ENCODE measurements at regions not wholly inside any gene's neighbourhood (a gene's known extent, or its start where the extent isn't known, plus 50 kb on each side); places are given as distances from the start of the nearest gene placed in this dataset.
"Not testable (repeated sequence)": the region's sequence is repeated elsewhere in the genome, so short reads cannot be mapped to it uniquely, and the experiment has no call there.

- no peak for DNase-seq
These were observed 1319.5 kb downstream of the BRINP3 start for GRCh38 chr1:189158155-189158554.

DNA sequence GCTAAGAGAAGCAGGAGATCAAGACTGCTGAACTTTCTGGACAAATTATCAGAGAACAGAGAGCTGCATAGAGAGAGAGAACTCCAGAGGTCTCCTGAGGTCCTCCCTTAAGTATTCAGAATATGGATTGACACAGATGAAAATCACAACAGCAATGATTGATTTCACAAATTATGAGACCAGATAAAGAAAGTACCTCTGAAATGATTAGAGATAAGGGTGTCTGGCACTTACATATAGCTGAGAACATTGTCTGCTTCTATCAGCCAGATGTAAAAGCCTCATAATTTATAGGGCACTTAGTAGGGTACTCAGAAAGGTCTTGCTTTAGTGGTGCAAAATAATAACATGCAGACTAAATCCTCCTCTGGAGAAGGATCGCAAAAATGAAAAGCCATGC, 1301.8 kb downstream of the BRINP3 start:
- DNase-seq, result no peak

DNA sequence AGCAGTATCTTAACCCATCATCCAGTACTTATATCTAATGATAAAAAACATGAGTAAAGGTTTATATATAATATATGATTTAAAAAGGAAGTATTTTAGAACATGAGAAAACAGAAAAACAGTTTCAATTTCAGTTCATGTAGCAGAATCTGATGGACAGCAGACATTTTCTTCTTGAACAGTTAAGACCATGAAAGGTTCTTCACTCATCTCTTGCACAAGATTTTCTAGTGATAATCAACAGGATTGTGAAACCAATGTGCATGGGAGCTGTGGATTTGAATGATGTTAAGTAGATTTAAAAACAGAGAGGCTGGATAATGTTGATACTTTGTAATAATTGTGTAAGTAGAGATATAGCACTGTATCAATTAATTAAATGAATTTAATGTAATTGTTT, 1297.6 kb downstream of the BRINP3 start:
- no peak for DNase-seq

GRCh38 chr1:189185097-189185496, 1292.6 kb downstream of the BRINP3 start:
- no peak for DNase-seq

- DNase-seq, result no peak
These were observed 1284.7 kb downstream of the BRINP3 start for GRCh38 chr1:189192741-189193520.

- DNase-seq, result no peak
These were observed 1271.8 kb downstream of the BRINP3 start for GRCh38 chr1:189205863-189206262.

- no peak for DNase-seq
These were observed 1271.0 kb downstream of the BRINP3 start for GRCh38 chr1:189206617-189207016.

DNA sequence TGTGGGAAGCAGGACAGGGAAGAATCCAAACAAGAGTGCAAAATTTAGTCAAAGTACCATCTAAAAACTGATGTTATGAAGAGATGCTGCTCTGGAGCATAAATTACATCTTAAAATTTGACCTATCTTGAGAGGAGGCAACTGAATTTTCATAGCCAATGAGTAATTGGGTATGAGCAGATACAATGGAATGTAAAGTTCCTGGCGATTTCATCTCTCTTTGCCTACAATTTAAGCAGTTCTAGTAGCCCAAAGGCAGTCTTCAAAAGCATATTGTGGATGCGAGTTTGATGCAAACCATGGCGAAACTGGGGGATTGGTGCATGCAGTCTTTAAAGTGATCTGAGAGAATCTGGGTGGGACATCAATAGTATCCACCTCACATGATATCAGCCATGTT, 1265.9 kb downstream of the BRINP3 start:
- no peak for DNase-seq

DNA sequence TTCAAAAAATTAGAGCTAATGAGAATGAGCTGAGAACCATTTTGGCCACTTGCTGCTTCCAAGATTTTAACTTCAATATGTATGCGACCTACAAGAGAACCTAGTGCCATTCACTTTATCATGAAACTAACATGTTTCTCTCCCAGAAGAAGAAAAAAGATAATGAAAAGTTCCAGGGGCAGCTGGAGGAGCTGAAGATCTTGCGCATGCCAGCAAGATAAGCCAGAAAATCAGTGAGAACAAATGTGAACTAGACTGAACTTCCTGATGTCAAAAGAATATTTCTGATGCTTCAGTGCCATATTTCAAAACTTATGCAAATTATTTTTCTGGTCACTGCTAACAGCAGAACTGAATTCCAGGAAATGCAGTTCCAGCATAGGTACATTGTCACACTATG, 1265.1 kb downstream of the BRINP3 start:
- no peak for DNase-seq

GRCh38 chr1:189216886-189217285, 1260.8 kb downstream of the BRINP3 start:
- no peak for DNase-seq

DNA sequence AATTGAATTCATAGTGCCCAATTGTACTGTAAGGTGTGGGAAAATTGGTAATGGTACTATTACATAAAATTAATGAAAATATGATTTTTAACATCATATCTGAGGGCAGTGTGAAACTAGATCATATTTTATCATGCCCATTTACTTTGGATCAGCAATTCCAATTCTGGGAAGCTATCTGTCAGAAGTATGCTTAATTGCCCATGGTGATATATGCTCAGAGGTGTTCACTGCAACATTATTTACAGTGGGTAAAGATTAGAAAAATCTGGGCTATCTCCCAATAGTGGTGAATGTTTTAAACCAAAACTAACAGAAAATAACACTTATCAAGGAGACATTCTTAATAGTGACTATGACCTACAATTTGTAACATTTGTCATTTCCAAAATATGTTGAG, 1260.0 kb downstream of the BRINP3 start:
- no peak for DNase-seq

DNA sequence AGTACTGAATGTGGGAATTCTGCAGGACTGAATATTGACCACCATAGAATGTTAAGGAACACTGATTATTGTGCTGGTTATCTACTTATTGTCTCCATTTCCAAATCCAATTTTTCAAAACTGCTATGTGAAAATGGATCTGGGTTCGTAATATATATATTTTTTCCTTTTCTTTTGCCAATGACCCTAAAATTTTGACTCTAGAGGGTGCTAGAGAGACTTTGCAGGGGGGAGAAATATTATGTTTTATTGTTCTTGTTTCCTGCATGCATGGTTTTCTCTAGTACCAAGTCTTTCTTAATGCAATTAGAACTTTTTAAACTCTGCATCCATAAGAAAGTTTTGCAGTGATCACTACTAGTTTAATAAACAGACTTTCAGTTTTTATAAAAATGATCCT, 1256.9 kb downstream of the BRINP3 start:
- no peak for DNase-seq

- not testable (repeated sequence) for DNase-seq
These were observed 1251.9 kb downstream of the BRINP3 start for GRCh38 chr1:189225794-189226145.

- DNase-seq, result no peak
These were observed 1250.9 kb downstream of the BRINP3 start for GRCh38 chr1:189226779-189227178.

DNA sequence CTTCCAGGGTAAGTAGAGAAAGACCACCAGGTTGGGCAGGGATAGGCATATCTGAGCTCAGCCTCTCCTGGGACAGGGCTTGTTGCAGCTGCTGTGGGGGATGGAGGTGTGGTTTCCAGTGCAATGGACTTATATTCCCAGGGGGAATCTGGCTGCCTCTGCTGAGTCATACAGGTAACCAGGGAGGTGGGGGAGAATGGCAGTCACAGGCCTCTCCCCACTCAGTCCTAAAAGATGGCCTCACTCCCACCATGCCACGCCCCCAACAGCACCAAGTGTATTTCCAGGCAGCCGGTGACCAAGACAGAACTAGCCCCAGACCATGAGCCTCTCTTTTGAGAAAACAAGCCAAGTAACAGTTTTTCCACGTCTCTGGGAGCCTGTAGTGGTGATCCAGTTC, 1240.7 kb downstream of the BRINP3 start:
- no peak for DNase-seq

- no peak for DNase-seq
These were observed 1223.9 kb downstream of the BRINP3 start for GRCh38 chr1:189253601-189254350.

GRCh38 chr1:189261128-189261527, 1216.5 kb downstream of the BRINP3 start:
- DNase-seq, result not testable (repeated sequence)

DNA sequence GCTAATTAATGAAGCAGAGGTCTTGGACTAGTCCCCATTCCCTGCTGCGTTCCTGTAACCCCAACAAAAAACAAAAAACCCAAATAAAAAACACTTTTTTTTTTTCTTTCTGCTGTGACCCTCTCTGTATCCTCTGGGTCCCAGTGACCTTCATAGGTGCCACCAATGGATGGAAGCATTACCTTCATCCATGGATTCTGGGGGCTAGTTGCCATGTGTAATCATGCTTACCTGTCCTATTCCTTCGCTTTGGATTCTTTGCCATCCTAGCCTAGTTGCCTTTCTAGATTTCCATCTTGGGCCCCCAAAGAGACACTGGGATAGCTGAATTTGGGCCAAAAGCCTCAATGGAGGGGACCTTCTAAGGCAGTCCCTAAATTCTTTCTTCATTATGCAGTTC, 1208.7 kb downstream of the BRINP3 start:
- no peak for DNase-seq

GRCh38 chr1:189274267-189274666, 1203.4 kb downstream of the BRINP3 start:
- no peak for DNase-seq

- no peak for DNase-seq
These were observed 1201.9 kb downstream of the BRINP3 start for GRCh38 chr1:189275796-189276195.

DNA sequence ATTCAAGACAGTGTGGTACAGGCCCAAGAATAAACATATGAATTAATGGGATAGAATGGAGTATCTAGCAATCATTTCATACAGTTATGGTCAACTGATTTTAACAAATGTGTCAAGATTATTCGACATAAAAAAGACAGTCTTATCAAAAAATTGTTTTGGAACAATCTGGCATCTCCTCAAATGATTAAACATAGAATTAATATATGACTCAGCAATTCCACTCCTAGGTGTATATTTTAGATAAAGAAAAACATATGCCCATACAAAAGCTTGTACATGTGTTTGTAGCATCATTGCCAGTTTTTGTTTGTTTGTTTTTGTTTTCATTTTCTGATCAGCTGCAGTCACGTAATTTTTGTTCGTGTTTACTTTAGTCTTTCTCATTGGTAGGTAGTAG, 1188.3 kb downstream of the BRINP3 start:
- no peak for DNase-seq

DNA sequence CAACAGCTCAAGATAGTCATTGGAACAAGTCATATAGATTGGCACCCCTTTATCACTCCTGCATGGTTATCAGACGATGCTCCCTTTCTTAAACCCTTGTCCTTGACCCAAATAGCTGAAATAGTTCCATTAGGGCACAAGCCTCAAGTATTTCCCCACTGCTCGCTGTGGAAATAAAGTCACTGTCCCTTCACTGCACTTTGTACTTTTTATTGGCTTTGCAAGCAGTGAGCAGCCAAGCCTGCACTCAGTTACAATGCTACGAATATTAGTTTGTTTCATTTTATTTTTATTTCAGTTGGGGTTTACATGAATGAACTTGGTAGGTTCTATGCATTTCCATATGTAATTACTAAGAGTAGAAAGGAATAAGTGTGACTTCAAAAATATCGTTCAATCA, 1176.4 kb downstream of the BRINP3 start:
- no peak for DNase-seq

DNA sequence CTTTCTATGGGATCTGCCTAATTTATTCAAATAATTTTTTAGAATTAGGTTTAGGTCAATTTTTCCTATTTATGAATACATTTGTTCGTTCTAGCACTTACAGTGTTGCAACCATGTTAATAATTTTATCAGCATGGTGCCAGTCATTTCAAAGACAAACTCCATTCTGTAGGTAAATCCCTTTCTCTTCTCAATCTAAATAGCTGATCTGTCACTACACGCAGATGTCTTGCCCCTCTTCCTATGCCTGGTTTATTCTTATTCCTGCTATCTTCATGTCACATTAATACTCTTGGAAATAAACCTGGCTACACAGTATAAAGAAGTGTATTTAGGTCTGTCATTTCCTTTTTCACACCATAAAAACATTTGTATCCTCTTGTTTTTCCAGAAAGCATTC, 1172.4 kb downstream of the BRINP3 start:
- DNase-seq, result no peak

GRCh38 chr1:189311915-189312314, 1165.7 kb downstream of the BRINP3 start:
- DNase-seq, result no peak

DNA sequence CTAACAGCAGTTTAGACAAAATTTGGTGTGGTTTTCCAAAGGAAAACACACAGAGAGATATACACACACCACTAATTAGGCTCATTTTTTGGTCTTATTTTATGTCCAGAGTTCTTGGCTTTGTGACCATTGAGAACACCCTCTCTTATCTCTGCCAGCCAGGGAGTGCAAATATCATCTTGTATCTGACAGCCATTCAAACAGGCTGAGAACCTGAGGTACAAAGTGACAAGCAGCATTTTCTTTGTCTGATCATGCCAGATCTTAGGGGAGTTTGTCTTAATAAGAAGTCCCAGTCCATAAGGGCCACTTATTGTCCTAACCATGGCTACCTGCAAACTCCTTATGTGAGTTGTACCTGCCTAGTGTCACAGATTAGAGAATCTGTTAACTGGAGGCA, 1165.2 kb downstream of the BRINP3 start:
- DNase-seq, result no peak
